Activated CD4-positive, alpha-beta T cell treated with anti-CD3 and anti-CD28 coated beads, Interleukin-2, amount 50 U/mL, for 24 hours (primary cell): ENCODE measurements at regions not wholly inside any gene's neighbourhood (a gene's known extent, or its start where the extent isn't known, plus 50 kb on each side); places are given as distances from the start of the nearest gene placed in this dataset.

Experiments
- DNase-seq, 2 donors: peaks; one replicate each; pipeline ENCODE4 v3.0.0-alpha.2; 2020; ENCODE audit warnings: low read depth in 1 of 2, low spot score in 1 of 2

DNA sequence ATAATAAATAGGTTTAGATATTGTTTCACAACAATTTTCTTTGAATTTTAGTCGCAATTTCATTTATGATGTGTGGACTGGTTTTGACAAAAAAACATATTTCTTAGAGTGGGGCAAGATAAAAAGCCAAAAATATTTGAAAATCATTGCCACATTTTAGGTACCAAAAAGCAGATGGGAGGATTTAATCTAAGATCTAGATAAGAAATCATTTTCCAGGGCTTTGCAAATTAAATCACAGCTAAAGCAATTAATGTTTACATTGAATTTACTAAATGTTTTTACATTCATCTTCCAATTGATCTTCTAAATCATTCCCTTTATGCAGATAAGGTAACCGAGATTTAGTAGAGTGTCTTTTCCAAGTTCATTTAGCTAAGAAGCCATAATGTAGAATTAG lies 1386.0 kb upstream of the TENM4 start:
- DNase-seq, result no peak

DNA sequence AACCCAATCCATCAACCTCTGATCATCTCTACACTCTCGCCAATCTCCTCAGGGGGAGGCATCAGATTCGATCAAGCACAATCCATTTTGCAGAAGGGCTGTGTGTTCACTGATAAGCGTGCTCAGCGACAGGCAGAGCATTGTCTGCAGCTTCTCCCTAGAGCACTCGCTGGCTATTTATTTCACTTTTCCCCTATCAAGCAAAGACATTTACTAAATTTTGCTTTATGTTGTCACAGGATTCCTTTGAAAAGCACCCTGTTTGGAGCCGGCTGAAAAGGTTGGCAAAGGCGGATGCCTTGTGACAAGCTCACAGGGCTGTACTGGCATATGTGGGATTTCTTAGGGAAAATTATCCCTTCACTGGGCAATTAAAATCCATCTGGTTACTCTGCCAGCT lies 1381.5 kb upstream of the TENM4 start:
- DNase-seq, result no peak

DNA sequence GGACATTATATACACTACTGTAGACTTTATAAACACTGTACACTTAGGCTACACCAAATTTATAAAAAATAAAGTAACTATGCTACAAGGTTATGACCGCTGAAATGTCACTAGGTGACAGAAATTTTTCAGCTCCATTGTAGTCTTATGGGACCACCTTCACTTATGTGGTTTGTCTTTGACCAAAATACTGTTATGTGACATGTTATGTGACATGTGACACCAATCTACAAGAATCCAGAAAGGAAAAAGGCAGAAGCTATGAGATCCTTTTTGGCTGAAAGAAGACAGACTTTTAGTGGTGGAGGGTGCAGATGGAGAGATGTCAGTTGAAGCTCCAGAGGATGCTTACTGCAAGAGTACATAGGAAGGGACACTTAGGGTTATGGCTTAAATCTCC lies 1378.4 kb upstream of the TENM4 start:
- DNase-seq, result no peak

DNA sequence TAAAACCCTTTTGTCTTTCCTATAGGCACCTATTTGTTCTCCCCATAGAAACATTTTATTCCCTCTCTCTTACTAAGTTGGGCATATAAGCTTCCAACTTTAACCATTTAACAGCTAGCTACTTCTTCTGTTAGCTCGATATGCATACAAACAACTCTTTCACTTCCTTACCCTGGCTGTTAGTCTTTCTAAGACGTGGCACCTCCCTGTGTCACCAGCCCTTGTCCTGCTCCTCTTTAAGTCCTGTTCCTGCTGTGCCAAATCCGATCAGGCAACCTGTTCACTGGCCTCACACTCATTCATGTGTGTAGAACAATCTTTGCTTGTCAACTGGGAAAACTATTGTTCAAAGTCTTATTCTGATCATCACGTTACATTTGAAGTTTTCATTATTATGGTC lies 1376.1 kb upstream of the TENM4 start:
- no peak for DNase-seq

DNA sequence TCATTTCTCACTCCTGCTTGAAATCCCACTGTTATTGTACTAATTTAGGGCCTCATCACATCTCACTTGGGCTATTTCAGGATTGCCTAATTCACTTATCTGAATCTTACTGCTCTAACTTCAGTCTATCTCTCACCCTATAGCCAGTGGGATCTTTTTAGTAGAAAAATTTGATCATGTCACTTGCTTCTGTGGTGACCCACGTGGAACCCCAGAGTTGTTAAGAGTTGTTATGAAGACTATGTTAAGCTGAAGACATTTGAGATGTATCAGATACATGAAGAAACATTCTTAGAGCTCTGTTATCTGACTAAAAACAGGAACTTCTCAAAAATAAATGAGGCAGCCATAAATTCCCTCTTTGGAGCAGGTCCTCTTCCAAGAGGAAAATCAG lies 1375.6 kb upstream of the TENM4 start:
- no peak for DNase-seq

DNA sequence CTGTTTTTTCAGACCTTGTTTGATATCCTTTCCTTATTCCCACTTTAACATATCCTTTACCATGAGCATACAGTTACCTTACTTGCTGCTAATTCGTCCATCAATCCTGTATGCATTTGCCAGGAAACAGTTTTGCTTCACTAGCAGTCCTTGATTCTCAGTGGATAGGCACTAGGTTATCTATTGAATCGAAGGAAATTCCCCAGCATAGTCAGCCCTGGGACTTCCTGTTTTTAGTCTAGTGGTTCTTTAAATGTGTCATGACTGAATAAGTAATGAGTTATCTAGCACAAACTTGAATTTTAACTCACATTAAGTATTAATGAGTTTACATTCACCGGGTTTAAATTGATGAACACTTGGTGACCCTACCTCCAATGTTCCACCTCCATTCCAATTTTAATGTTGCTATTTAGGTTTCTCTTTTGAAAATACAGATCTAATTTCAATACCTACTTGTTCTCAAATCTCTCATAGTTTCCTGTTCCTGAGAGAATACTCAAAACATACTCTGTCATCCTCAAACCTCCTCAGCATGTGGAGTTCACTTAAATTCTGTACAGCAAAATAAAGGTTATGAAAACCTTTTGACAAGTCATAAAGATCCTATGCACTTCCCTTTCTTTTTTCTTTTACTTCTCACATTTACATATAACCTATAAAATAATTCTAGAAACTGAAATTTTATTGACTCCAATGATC lies 1375.1 kb upstream of the TENM4 start:
- DNase-seq, result no peak

DNA sequence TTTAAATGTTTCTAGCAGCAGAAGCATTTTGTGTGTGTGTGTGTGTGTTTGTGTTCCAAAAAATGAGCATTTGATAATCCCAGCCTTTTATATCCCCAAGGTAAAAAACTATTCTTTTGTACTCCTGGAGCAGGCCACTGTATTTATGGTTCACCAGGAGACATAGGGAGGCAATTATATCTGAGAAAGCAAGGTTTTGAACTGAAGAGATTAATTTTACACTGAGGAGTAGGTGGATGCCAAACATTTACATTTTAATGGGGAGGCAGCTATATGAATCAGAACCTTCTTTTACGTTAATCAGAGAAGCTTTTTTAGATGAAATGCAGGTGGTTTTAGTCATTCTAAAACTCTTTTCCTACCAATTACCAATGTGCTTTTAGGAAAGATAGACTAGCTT lies 1374.0 kb upstream of the TENM4 start:
- DNase-seq, result no peak

DNA sequence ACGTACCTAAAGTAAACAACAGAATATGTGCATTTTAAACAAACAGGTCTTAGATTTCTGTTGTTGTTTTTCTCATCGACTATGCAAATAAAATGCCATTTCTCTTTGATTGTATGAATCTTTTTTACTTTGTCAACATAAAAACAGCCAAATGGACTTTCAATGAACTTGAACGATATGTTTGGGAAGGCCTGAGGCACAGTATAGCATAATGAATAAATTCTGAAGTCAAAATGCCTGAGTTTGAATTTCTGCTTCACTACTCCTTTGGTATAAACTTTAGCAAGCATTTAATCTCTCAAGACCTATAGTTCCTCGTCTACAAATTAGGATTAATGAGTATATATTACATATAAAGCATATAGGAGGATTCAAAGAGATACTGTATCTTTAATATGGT lies 1369.9 kb upstream of the TENM4 start:
- DNase-seq, result no peak

DNA sequence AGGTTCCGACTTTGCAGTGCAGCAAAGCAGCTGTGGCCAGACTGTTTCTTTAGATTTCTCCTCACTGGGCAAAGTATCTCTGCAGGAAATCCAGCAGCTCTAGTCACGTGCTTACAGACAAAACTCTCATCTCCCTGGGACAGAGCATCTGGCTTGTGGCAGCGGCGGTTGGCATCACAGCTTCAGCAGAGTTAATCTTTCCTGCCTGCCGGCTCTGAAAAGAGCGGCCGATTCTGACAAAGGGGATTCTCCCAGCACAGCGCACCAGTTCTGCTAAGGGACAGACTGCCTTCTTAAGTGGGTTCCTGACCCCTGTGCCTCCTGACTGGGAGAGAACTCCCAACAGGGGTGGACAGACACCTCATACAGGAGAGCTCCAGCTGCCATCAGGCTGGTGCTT lies 1357.3 kb upstream of the TENM4 start:
- no peak for DNase-seq

DNA sequence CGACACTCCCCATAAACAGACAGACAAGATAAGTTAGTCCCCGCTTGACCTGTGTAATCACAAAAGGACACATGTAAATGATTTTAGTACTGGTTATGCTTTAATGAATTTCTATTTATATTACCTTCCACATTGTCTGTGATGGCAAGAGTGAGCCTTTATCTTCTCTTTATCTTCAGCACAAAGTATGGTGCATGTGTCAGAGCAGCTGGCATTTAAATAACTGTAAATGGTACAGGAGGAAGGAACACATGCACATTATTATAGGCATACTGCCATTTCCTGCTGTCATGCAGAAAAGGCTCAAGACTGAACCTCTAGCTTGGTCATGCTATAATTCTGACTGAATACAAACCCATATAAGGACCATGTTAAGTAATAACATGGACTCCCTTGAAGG lies 1342.7 kb upstream of the TENM4 start:
- DNase-seq, result no peak

DNA sequence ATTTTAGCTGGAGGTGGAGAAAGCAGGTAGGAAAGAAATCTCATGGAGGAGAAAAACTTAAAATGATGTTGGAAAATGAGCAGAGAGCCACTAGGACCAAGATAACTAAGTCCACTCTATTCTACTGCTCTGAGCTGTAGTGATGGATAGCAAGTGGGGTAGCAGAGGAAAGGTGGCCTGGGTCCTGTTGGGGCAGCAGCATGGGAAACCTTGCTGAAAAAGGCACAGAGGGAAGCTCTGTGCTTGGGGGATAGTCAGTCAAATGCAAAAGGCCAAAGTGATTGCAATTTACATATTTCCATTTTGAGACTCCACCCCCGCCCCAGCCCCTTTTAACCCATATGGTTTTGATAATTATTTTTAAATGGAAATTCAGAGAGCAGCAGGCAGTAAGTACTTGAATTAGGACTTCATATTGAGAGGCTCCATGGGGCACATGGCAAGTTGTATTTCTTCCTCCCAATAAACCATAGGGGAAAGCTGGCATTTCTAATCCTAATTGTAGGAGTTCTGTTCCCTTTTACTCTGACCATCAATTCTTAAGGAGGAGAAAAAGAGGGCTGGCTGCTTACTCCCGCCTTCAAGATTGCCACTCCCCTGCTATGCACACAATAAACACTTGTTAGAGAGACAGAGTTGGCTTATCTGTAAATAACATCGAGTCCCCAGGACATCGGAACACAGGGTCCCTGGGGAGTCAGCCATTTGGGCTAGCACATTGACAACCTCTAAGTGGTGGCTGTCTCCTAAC lies 1341.5 kb upstream of the TENM4 start:
- DNase-seq, result no peak

DNA sequence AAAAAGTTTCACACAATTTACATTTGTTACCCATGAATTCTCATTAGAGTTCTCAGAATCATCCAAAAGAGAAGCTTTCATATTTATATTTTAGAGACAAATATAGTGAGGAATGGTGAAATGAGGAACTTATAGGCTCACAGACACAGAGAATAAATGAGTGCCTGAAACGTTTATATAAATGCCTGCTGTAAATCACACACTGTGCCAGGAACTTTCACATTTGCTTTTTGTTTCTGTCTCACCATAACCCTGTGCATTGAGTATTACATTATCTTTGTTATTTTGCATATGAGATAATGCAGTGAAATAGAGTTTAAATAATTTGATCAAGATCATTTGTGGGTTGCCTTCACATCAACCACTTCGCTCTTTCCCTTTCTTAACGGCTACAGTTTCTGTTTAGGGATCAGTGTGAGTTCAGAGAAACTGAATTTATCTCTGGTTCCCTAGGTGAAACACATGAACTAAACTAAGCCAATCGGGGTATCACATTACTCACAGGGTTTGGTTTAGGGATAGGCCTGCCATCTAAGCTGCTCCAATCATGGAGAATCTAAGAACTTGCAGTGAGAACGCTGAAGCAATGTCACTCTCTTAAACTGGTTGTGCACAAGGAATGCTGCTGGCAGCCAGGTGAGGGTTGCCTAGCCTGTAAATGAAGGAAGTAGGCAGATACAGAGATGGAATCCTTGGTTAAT lies 1339.2 kb upstream of the TENM4 start:
- DNase-seq, result no peak

DNA sequence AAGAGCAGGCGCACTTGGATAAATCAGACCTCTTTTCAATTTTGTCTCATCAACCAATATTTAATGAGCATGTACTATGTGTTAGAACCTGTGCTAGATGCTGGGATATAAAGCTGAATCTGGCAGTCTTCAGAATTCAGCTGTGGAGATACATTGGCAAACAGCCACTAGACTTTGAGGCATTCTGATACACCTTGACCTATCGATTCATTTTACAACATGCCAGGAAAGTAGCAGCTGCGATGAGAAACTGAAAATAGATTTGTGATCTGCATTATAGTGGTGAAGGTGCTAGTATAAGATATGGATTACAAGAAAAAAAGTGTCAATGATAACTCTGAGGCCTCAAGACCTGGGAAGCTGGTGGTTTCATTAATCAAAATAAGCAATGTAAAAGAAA lies 1338.1 kb upstream of the TENM4 start:
- no peak for DNase-seq

DNA sequence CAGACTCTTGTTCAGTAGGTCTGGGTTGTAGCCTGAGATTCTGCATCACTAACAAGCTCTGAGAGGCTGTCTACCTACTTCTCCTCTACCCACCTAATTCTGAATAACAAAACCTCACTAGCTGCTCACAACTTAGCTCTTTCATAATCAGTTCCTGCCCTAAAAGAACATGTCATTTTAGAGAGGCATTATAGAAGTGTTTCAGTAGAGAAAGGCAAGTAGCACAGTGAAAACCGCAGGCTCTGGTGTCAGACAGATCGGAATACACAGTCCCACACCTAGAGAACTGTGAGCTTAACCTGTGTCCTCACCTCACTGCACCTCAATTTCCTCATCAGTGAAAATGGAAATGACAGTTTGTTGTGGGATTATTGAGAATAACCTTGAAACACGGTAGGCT lies 1337.6 kb upstream of the TENM4 start:
- DNase-seq, result no peak

DNA sequence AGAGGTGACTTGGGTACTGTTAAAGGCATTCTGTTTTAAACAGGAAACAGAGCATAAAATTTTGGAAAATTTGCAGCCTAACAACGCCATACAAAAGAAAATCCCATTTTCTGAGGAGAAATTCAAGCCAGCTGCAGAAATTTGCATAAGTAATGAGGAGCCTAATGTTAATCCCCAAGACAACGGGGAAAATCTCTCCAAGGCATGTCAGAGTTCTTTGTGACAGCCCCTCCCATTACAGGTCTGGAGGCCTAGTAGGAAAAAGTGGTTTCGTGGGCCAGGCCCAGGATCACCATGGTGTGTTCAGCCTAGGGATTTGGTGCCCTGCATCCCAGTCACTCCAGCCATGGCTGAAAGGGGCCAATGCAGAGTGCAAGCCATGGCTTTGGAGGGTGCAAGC lies 1333.1 kb upstream of the TENM4 start:
- no peak for DNase-seq

DNA sequence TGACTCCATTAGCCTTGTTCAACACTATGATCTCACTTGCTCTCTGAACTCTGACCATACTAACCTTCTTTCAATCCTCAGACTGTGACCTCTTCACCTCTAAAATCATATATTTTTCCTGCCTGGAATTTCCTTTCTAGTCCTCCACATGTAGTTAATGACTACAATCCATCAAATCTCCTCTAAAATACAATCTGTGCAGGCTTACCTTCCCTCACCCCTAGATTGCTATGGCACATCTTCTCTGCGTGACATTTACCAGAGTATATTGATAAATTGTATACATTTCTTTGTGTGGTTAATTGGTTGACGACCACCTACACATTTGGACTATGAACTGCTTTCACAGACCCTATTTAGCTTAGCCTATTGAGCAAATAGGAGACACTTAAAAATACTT lies 1330.2 kb upstream of the TENM4 start:
- no peak for DNase-seq

DNA sequence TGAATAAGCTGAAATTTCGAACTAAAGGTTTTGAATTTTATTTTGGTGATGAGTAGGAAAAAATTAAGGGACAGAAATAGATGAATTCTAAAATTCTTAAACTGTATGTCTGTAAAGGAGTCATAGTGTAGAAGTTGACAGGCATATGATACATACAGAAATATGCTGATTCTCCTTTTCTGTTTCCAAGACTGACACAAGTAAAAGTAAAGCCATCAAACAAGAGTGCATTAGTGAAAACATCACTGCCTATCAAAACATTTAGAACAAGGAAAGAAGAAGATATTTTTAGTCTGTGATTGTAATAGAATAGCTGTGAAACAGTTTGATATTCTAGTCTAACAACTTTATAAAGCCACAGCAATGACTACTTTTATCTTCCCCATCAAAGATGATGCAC lies 1318.0 kb upstream of the TENM4 start:
- DNase-seq, result no peak

DNA sequence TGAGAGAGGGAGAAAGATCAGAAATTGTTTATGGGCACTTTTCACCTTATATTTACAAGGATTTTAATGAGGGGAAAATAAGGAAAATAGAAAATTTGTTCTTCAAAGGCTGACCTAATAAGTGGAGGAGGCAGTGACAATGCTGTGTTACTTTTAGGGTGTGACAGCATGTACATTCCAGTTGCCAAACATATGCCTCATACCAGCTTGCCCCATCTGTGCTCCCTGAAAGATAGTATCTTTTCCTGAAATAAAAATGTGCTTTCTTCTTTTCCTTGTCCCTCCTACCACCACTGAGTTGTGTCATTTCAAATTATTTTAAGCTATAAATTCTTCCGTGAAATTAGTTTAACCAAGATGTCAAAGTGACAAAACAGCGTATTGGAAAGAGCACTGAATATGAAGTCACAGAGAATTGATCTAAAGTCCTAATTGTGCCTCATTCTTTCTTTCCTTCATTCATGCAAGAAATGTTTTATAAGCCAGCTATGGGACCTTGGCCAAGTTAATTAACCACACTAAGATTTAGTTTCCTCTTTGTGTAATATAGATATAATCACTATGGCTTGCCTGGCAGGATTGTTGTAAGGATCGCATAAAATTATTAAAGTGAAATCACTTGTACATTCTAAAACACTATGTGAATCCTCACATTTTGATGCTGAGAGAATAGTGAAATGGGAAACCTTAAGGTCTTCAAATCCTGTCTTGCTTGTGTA lies 1307.5 kb upstream of the TENM4 start:
- no peak for DNase-seq

DNA sequence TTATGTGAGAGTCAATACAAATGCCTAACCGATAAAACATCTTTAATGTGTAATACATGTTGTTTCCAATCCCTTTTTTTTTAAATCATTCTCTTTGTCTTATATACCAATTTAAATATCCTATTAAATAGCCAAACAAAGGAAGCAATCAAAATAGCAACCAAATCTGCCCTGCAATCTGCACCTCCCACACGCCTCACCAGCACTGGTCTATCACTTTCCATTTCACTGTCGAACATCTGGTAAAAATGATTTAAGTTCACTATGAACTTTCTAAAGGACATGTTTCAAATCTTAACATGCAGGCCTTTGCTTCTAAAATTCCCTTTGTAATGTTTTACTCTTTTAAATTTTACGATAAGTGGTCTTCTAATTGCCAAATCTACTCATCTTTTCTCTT lies 1305.5 kb upstream of the TENM4 start:
- DNase-seq, result no peak

DNA sequence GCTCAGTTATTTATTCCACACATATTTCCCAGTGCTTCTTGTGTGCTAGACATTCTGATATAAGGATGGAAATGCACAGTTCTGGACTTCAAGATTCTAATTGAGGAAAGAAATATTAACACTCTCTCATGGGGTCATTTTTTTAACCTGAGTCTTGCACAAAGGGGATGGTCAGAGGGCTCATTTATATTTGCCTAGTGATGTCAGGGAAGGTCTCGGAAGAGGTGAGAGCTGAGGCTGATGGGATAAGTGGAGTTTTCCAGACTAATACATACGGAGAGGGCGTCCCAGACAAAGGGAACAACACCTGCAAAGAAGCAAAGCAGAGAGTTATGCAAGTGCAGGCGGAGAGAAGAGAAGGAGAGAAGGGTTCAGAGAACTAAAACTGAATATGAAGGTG lies 1304.6 kb upstream of the TENM4 start:
- DNase-seq, result no peak

DNA sequence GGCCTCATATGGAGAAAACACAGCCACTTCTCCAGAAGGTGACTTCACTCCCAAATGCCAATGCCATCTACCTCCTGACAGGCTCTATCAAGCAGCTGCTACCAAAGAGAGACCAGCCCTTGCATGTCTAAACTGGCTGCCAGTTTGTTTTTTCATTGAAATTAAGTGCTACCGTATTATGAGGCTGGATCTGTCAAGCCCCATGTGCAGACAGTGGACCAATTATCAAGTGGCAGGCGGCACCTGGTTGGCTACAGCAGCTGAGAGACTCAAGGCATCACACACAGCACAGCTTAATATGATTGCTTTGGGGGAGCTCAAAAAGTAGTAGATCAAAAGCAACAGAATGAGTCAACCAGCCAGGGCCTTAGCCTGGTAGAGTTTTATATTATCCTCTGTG lies 1293.0 kb upstream of the TENM4 start:
- DNase-seq, result no peak

DNA sequence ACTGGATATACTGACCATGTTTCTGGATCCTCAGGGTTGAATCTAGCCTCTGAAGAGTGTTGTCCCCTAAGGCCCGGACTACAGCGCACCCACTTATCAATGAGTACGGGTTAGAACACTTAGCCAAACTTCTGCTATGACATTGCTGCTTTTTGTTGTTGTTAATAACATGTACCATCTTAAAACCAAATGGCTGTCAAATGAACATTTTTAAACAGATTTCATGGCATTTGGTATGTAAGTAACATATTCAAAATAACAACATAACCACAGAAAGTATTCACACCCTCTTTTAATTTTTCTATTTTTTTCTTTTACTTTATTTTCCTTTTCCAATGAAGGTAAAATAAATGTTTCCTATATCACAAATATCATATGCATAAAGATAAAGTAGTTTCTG lies 1292.5 kb upstream of the TENM4 start:
- DNase-seq, result no peak
